ENCODE measurements at regions not wholly inside any gene's neighbourhood (a gene's known extent, or its start where the extent isn't known, plus 50 kb on each side); places are given as distances from the start of the nearest gene placed in this dataset.
"Not testable (repeated sequence)": the region's sequence is repeated elsewhere in the genome, so short reads cannot be mapped to it uniquely, and the experiment has no call there.

DNA sequence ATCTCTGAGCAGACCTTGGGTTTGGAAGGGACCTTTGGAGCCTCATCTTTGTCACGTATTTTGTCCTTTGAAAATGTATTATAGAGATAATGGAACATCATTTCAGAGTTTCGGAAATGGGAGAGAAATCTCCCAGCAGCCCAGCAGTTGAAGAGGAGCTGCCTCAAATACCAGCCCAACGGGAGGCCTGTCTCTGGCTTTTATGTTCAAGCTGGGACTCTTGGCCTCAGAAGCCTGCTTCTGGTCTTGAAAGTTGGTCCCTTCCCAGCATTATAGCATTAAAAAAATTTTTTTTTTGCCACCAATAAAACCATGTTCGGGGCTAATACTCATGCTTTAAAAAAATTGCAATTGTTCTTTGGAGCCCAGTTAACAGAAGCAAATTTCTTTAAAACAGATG is 73.4 kb upstream of the CTBP2 start:
- no peak for DNase-seq

DNA sequence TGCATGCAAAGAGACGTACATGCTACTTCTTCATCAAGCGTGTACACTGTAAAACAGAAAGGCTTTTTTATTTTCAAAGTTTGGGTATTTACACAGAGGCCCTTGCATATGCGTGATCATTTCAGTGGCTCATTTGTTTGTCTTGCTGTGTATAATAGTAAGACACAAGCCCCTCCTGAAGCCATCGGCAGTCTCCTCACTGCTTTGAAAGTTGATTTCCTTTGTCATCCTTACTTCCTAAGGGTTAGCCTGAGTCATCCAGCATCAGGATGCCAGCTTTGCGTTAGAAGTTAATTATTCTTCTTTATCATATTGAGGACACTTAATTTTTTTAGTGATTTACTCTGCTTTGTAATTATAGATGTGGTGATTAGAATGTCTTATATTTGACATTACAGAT is 72.5 kb upstream of the CTBP2 start:
- no peak for DNase-seq

DNA sequence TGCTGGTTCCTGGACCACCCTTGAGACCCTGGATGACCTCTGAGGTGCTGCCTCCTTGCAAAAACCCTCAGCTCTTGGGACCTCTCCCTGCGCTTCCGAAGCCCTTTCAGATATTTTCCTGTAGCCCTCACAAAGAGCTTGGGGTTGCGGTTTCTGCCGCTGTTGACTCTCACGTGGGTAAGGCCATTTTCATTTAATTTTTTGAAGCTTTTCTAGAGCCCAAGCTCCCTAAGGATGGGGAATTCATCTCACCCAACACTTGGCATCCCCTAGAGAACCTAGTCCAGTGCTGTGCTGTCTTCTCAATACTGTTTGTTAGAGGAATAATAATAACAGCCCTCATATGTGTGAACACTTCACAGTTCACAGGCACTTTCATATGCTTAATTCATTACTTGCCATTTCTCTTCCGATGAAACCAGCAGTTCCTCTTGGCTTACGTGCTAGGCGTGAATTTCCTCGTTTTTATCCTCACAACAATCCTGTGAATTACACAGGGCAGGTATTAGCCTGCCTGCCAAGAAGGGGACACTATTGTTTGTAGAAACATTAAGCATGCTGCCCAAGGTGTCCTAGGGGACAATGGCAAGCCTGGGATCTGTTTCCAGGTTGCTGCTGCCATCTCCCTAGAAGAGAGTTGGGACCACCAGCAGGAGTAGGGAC is 71.6 kb upstream of the CTBP2 start:
- DNase-seq: no peak

DNA sequence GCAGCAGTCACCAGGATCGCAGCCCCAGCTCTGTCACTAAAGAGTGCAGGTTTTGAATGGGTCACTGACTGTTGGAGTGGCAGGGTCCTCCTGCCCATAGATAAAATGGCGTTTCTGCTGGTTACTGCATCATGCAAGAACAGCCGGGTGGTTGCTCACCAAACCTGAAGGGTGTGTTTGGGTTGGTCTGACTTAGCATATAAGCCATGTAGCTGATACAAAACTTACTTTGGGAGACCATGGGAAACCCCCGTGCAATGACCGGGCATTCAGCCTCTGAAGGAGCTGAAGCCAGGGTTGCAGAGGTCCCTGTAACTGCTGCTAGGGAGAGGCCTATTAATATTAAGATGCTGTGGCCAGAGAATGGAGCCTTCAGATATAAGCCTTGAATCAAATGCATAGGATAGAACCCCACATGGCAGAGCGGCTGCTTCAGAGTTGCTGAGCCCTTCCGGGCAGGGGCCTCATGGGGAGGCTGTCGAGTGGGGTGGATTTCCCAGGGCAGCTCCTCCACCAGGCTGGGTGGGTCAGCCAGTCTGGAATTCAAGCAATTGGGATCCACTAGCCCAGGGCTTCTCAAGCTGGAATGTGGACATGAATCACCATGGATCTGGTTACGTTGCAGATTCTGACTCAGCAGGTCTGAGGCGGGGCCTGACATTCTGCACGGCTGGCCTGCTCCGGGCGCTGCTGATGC is 70.9 kb upstream of the CTBP2 start:
- DNase-seq: no peak

DNA sequence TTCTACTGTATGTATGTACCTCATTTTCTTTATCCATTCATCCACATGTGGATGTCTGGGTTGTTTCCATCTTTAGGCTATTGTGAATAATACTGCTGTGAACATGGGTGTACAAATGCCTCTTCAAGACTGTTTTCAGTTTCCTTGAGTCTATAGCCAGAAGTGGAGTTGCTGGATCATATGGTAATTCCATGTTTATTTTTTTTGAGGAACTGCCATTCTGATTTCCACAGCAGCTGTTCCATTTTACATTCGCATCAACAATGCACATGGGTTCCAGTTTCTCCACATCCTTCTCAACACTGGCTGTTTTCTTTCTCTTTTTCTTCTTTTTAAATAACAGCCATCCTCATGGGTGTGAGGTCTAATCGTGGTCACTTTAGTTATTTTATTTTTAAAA is 69.9 kb upstream of the CTBP2 start:
- DNase-seq: no peak

DNA sequence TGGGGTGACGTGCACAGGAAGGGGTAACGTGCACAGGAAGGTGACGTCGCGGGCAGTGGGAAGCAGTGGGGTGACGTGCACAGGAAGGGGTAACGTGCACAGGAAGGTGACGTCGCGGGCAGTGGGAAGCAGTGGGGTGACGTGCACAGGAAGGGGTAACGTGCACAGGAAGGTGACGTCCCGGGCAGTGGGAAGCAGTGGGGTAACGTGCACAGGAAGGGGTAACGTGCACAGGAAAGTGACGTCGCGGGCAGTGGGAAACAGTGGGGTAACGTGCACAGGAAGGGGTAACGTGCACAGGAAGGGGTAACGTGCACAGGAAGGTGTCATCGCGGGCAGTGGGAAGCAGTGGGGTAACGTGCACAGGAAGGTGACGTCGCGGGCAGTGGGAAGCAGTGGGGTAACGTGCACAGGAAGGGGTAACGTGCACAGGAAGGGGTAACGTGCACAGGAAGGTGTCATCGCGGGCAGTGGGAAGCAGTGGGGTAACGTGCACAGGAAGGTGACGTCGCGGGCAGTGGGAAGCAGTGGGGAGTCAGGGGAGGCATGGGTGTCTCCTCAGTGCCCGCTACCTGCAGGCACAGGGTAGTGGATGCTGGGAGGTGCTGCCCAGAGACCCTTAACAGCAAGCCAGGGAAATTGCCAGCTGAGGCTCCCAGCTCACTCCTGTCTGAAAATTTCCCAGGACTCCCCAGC is 68.0 kb upstream of the CTBP2 start:
- DNase-seq: not testable (repeated sequence)

DNA sequence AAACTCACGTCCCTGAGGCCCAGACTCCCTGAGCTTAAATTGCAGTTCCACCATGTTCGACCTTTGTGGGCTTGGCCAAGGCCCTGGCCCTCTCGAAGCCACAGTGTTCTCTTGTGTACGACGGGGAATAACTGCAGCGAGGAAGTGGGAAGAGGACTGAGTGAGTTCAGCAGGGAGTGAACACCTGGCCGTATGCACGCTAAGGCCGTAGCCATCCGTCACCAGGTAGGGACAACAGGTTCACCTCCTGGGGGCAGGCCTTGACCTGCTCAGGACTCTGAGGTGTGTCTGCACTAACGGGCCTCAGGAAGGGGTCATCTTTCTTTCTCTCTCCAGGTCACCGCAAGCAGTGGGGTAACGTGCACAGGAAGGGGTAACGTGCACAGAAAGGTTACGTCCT is 67.2 kb upstream of the CTBP2 start:
- no peak for DNase-seq

DNA sequence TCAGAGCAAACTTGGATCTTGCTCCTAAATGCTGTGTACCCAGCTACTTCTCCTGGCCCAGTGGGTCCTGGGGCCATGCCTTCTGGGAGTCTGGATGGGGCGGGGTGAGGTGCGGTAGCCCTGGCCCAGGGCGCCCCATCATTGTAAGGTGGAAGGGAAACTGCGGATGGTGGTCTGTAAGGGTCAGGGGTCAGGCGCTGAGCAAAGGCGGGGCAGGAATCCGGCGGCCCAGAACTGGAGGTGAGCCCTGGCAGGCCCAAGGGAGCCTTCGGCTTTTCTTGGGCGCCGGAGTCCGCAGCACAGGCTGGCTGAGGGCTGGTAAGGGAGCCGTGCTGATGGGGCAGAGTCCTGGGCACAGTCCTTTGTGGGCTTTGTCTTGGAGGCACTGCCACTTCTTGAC is 66.5 kb upstream of the CTBP2 start:
- no peak for DNase-seq

DNA sequence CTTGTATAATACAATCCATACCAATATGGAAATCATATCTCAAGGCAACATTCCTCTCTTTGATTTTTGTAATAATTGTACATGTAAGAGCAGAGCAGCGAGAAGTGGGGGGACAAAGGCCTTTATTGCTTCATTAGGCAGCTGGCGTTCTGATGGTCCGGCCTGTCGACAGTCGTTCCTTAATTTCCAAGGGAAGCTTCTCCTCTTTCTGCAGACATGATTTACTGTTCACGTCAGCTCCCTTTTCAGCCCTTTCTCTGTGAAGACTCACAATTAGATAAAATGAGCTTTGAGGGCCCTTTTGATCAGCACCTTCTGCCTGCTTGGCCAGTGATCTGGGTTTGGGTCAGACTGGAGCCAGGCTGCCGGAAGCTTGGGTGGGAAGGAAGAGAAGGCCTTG is 65.6 kb upstream of the CTBP2 start:
- no peak for DNase-seq

DNA sequence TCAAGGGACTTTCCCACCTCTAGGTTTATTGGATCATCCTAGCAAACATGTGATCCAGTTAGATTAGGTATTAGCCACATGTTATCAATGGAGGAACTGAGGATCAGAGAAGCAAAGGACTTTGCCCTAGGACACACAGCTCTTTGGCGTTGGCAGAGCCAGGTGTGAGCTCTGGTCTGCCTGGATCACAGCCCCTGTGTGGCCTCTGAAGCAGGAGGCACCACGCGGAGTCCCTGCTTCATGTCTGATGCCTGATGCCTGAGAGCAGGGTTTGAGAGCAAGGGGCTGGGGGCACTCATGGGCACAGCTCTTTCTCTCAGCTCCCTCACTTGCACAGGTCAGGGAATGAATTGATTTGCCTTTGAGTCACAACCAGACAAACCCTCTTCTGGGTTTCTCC is 64.7 kb upstream of the CTBP2 start:
- no peak for DNase-seq

DNA sequence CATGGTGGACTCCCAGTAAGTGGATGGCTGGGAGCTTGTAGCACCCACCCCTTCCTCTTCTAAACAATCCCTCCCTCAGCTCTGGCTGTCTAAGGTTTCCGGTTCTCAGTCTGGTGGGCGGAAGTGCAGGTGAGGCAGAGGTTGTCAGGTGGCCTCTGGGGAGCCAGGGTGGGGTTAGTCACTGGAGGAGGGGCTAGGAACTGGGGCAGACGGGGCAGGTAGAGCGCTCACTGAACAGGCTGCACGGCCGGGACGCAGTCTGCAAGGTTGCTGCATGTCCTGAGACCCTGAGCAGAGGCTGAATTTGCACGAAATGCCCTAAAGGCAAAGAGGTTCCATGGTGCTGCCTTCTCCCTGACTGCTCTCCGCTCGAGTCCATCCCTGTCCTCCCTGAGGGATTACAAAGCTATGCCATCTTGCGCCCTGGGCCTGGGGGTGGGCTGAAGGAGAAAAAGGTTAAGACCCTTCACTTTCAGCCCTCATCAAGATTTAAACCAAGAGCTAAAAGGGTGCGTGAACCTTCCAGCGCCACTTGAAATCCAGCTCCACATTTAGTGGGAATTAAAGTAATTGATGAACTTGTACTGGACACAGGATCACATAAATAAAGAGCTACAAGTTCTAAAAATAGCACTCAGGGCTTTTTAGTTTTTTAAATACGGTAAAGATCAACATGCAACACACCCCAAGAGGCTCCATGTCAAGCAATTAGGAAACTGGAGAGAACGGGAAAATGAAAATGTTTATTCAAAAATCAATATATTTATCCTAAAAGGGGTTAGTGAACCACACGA is 62.3 kb upstream of the CTBP2 start:
- no peak for DNase-seq

DNA sequence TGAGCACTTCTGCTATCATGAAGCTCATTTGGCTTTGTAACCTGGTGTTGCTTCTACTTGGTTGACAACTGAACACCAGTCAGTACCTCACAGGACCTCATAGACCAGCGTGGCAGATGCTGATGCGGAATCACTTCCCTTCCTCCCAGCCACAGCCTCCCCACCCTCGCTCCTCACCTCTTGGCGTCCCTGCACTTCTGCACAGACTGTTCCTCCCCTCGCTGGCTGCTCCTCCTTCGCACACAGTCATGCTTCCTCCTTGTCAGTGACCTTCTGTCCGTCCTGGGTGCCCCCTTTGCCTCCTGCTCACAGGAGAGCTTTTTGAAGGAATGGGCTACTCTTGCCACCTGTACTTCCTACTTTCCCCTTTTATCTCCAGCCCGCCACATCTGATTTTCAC is 61.4 kb upstream of the CTBP2 start:
- DNase-seq: no peak

DNA sequence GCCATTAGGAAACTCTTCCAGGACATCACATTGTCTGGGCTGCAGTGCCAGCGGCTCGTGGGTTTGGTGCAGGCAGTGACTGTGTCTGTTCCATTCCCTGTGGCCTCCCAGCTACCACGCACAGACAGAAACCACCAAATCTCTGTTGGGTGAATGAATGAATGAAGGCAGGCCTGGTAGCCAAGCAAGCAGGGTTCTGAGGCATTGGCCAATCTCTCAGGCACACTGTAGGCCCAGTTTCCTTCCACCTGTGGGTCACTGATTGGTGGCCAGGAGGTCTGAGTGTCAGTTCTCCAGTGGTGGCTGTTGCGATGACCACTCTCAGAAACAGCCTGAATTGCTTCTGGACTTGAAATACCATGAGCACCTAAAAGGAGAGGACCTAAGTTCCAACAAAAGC is 59.4 kb upstream of the CTBP2 start:
- DNase-seq: no peak

DNA sequence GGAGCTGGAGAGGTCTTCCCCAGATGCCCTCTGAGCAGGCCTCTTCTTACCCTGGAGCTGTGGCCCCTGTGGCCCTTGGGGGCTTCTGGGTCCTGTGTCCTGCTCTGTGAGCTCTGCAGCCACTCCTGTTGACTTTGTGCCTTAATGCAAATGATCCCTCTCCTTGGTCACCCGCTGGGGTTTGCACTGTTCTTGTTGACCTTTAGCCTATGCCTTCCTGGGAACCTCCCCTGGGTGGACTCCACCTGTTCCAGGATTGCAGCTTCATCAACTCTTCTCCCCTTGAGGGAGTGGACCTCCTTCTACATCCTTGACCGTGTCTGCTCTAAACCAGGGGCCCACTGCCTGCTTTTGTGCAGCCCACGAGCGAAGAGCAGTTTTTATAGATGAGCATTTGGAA is 58.6 kb upstream of the CTBP2 start:
- DNase-seq: no peak

DNA sequence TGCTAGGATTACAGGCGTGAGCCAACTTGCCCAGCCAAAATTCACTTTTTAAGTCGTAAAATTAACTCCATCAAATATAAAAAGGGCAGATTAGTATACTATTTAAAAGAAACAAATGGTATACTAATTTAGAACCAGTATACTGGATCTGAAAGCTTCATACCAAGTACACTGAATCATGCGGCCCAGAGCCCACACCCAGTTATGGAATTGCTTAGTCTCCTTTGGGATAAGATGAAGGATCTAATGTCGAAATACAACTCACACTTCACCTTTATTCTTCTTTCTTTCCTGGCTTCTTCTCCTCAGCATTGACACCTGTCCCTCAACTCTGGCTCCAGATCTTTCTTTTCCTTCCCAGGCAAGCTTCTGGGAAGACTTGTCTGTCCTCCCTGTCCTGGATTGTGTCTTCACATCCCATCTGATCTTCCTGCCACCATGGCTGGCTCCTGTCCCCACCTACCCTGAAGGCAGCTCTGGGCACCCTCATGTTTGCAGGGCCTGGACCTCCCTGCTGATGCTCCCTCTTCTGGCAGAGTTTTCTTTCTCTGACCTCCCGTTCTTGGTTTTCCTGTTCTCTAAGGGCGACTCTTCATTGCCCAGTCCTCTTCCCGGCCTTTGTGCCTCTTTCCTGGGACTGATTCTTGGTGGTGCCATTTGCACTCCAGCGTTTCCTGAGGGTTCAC is 57.8 kb upstream of the CTBP2 start:
- DNase-seq: no peak

DNA sequence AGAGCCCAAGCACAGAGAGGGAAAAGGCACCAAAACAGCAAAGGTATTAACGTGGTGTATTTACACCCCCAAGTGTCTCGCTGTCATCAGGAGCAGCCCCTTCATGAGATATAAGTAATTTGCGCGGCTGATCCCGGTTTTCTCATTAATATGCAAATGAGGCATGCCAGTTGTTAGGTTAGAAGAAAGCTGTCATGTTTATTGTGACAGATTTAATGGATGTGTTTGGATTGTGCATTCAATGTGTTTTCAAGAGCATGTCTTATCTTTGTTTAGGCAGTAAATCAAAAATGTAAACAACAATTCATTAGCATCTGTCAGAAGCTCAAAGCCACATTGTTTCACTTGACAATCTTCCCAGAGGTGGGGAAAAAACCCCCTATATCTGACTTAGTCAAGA is 56.5 kb upstream of the CTBP2 start:
- no peak for DNase-seq

DNA sequence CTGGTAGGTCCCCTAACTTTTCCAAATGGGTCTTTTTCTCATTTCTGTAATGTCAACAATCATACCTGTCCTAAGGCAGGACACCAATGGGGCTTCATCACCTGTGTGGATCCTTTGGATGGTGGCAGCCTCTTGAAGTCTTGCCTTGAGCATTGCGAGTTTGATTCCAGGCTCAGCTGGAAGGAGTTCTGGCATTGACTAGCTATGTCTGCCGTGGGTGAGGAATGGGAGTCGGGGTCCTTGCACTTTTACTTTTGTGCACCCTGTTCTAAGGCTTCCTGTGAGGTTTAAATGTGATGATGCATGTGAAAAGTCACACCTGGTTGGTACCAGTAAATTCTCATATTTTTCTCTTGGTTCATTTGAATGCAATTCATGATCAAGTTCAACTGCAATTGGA is 55.9 kb upstream of the CTBP2 start:
- DNase-seq: no peak

DNA sequence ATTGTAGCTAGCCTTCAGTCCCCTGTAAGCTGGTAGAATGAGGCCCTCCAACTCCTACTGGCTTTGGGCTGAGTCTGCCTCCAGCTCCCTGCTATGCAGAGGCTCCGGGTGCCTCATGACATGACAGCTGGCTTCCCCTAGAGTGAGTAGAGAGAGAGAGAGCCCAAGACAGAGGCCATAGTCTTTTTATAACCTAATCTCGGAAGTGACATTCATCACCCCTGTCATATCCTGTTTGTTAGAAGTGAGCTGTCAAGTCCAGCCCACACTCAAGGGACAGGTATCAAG is 53.9 kb upstream of the CTBP2 start:
- no peak for DNase-seq

DNA sequence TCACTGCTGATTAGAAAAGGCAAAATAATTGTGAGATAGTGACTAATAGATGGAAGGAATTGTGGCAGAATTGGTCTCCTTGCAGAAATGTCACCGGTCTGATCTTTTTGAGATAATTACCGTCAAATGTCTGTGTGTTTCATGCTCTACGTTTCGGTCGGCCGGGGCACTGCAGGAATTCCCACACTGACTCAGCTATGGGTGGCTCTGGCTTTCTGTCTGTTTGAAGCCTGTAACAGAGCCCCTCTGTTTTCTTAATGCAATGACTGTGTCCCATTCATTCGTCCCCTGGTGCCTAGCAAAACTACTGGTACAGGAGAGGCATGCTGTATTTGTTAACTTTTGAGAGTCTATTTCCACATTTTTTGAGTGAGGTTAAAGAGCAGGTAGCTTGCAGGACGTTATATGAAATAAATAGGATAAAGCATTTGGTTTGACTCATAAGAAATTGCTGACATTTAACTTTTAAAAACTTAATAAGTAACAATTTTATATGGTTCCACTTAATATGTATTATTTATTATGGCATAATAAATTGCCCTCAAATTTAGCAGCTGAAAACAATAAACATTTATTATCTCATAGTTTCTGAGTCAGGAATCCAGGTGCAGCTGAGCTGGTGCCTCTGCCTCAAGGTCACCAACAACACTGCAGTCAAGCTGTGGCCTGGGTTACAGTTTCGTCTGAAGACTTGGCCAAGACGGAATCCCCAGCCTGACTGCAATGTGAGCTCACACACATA is 53.3 kb upstream of the CTBP2 start:
- no peak for DNase-seq

DNA sequence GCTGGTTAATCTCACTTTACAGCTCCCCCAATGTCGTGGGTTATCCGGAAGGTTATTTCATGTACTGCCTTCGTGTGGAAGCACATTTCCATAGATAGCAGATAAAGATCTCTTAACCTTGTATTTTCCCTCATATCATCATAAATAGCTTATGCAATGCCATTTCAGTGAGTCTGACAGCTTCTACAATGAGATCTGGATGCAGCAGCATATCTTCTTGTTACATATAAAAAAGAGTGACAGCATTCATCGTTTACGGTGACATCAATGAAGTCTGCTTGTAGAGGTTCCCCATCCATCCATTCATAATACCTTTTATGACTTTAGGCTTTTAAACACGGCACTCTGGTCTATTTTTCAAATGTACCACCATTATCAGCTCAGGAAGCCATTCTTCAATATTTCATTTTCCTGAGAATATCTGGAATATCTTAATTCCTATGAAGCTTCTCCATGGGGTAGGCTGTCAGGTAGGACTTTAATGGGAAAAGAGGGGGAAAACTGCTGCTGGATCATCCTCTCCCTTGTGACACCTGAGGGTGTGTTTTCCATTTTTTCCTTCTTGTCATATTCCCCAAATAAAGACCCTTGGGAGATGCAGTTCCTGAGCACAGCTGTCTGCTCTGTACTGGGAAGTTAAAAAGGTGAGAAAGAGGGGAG is 51.9 kb upstream of the CTBP2 start:
- DNase-seq: no peak

Data from SHP77 (cell line).